ENCODE measurements at regions not wholly inside any gene's neighbourhood (a gene's known extent, or its start where the extent isn't known, plus 50 kb on each side); places are given as distances from the start of the nearest gene placed in this dataset.

- peak; percentile 32 for ATAC-seq
- in situ Hi-C loops (cut with HindIII; ENCODE audit: low pct_unique_long_range_greater_than_20kb, low sequenced_read_pairs) (no loop called here), intact Hi-C loops (cut with micrococcal nuclease; ENCODE audit: unreplicated experiment) (no loop called here)
- Histone ChIP-seq H3K36me3 (ENCODE audit: control insufficient read depth, insufficient read depth, low read length) (no peaks in the 10 kb centered on the region), H3K4me3 (ENCODE audit: low read depth in 2 of 2, low read length in 2 of 2) (no peak overlapping the region), H3K9me3 (ENCODE audit: control insufficient read depth, insufficient read depth, low read depth, low read length) (no peaks in the 10 kb centered on the region), H3K27ac (ENCODE audit: low read length) (peak overlapping the region; percentile 100), H3K4me1 (ENCODE audit: control insufficient read depth, insufficient read depth, low read length) (peaks cover 63% of the 10 kb centered on the region), H3K27me3 (ENCODE audit: control insufficient read depth, insufficient read depth, low read length) (no peaks in the 10 kb centered on the region)
- BruUV-seq (replicated peaks), result no TSS peak
- CTCF ChIA-PET, result no interaction called here
- DNase-seq (ENCODE audit: low read depth, low spot score), result no peak
- TF ChIP-seq TCF7L2 (IDR thresholded peaks at IDR 0.05; ENCODE audit: low read depth, low read length) (no peak), POLR2AphosphoS5 (IDR thresholded peaks at IDR 0.05; ENCODE audit: low read depth, low read length) (no peak), SIN3A (IDR thresholded peaks at IDR 0.05; ENCODE audit: borderline replicate concordance, insufficient read depth, low read depth, low read length) (no peak), CTCF (IDR thresholded peaks at IDR 0.05) (no peak)
- TF ChIP-seq, protein P1, sequence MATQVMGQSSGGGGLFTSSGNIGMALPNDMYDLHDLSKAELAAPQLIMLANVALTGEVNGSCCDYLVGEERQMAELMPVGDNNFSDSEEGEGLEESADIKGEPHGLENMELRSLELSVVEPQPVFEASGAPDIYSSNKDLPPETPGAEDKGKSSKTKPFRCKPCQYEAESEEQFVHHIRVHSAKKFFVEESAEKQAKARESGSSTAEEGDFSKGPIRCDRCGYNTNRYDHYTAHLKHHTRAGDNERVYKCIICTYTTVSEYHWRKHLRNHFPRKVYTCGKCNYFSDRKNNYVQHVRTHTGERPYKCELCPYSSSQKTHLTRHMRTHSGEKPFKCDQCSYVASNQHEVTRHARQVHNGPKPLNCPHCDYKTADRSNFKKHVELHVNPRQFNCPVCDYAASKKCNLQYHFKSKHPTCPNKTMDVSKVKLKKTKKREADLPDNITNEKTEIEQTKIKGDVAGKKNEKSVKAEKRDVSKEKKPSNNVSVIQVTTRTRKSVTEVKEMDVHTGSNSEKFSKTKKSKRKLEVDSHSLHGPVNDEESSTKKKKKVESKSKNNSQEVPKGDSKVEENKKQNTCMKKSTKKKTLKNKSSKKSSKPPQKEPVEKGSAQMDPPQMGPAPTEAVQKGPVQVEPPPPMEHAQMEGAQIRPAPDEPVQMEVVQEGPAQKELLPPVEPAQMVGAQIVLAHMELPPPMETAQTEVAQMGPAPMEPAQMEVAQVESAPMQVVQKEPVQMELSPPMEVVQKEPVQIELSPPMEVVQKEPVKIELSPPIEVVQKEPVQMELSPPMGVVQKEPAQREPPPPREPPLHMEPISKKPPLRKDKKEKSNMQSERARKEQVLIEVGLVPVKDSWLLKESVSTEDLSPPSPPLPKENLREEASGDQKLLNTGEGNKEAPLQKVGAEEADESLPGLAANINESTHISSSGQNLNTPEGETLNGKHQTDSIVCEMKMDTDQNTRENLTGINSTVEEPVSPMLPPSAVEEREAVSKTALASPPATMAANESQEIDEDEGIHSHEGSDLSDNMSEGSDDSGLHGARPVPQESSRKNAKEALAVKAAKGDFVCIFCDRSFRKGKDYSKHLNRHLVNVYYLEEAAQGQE (IDR thresholded peaks at IDR 0.05; ENCODE audit: insufficient read depth in 1 of 2, low read depth in 2 of 2, low read length in 1 of 2), result no peak
- POLR2A ChIA-PET, result no interaction called here
Observed at GRCh38 chr18:70415823-70416488, 127.1 kb downstream of the SOCS6 start.

- CTCF ChIA-PET, result interaction anchor here (0.5 kb wide), 1 partner anchor 25 kb away, joined by 8 read pairs; no protein-coding TSS in a partner anchor
- H3K27me3 ChIP-seq (ENCODE audit: control insufficient read depth, insufficient read depth, low read length), result no peaks in the 10 kb centered on the region
- no TSS peak for BruUV-seq (replicated peaks)
- TF ChIP-seq SIN3A (IDR thresholded peaks at IDR 0.05; ENCODE audit: borderline replicate concordance, insufficient read depth, low read depth, low read length) (no peak), POLR2AphosphoS5 (IDR thresholded peaks at IDR 0.05; ENCODE audit: low read depth, low read length) (no peak), CTCF (IDR thresholded peaks at IDR 0.05) (no peak), TCF7L2 (IDR thresholded peaks at IDR 0.05; ENCODE audit: low read depth, low read length) (no peak)
- TF ChIP-seq, protein P1 (IDR thresholded peaks at IDR 0.05; ENCODE audit: insufficient read depth in 1 of 2, low read depth in 2 of 2, low read length in 1 of 2), result no peak
- H3K27ac ChIP-seq (ENCODE audit: low read length), result peak overlapping the region; percentile 100
- in situ Hi-C loops (cut with HindIII; ENCODE audit: low pct_unique_long_range_greater_than_20kb, low sequenced_read_pairs), result no loop called here
- no peaks in the 10 kb centered on the region for H3K9me3 ChIP-seq (ENCODE audit: control insufficient read depth, insufficient read depth, low read depth, low read length)
- peaks cover 48% of the 10 kb centered on the region for H3K4me1 ChIP-seq (ENCODE audit: control insufficient read depth, insufficient read depth, low read length)
- intact Hi-C loops (cut with micrococcal nuclease; ENCODE audit: unreplicated experiment), result no loop called here
- POLR2A ChIA-PET, result no interaction called here
- no peaks in the 10 kb centered on the region for H3K36me3 ChIP-seq (ENCODE audit: control insufficient read depth, insufficient read depth, low read length)
- no peak for ATAC-seq
- no peak for DNase-seq (ENCODE audit: low read depth, low spot score)
- H3K4me3 ChIP-seq (ENCODE audit: low read depth in 2 of 2, low read length in 2 of 2), result no peak overlapping the region
Observed at GRCh38 chr18:70414315-70414900, 125.6 kb downstream of the SOCS6 start.
